Coronary artery (tissue), 2 donors: ENCODE measurements at regions not wholly inside any gene's neighbourhood (a gene's known extent, or its start where the extent isn't known, plus 50 kb on each side); places are given as distances from the start of the nearest gene placed in this dataset.
A peak's percentile ranks its signal among the peaks of the same experiment; 100 is the strongest.

ENCODE experiments used
- DNase-seq: peaks from one replicate; pipeline ENCODE4 v3.0.0-alpha.2; 2017; ENCODE audit warnings: low spot score
- H3K27ac ChIP-seq, 2 donors: fragments of 200-600 bp; sonication (generic); one replicate each; pipeline ENCODE4 v1.5.1; 2016 to 2019
- H3K4me3 ChIP-seq: fragments of 200-600 bp; sonication (generic); 2 replicates; pipeline ENCODE4 v1.5.1; 2016; ENCODE audit warnings: mild to moderate bottlenecking, moderate library complexity
- CTCF ChIP-seq: fragments of 200-600 bp; sonication (generic); IDR thresholded peaks from one replicate; pipeline ENCODE4 v1.5.1; 2019; ENCODE audit warnings: antibody characterized with exemption

- no peak for TF ChIP-seq CTCF
- no peak for DNase-seq
- Histone ChIP-seq H3K27ac (no peak overlapping the region), H3K4me3 (no peak overlapping the region)
These were observed 325.1 kb upstream of the IGFBP7 start for GRCh38 chr4:57435300-57435699.

- DNase-seq, result no peak
- Histone ChIP-seq H3K27ac (no peak overlapping the region), H3K4me3 (no peak overlapping the region)
- no peak for TF ChIP-seq CTCF
These were observed 320.5 kb upstream of the IGFBP7 start for GRCh38 chr4:57430726-57431125.

- Histone ChIP-seq H3K27ac (no peak overlapping the region), H3K4me3 (no peak overlapping the region)
- no peak for DNase-seq
- TF ChIP-seq CTCF, result peak; percentile 62
These were observed 316.7 kb upstream of the IGFBP7 start for GRCh38 chr4:57426779-57427395.

GRCh38 chr4:57425610-57426009 is 315.4 kb upstream of the IGFBP7 start:
- H3K4me3 ChIP-seq, result no peak overlapping the region
- no peak for DNase-seq
- no peak for TF ChIP-seq CTCF
- peak overlapping the region in 1 of 2 donors; percentile 4 for H3K27ac ChIP-seq

GRCh38 chr4:57424232-57424897 is 314.2 kb upstream of the IGFBP7 start:
- H3K4me3 ChIP-seq, result peak overlapping the region; percentile 30
- no peak for TF ChIP-seq CTCF

GRCh38 chr4:57418133-57418532 is 307.9 kb upstream of the IGFBP7 start:
- no peak for DNase-seq
- no peak overlapping the region for H3K4me3 ChIP-seq
- no peak for TF ChIP-seq CTCF
- H3K27ac ChIP-seq, result no peak overlapping the region

More at GRCh38 chr4:57424232-57424897, 314.2 kb upstream of the IGFBP7 start:
- H3K27ac ChIP-seq, result peak overlapping the region; percentile 33 to 76
- peak; percentile 85 for DNase-seq
